B cell (primary cell): ENCODE measurements at regions not wholly inside any gene's neighbourhood (a gene's known extent, or its start where the extent isn't known, plus 50 kb on each side); places are given as distances from the start of the nearest gene placed in this dataset.

Experiments
- CTCF ChIP-seq: fragments of 200-600 bp; IDR thresholded peaks from one replicate; pipeline ENCODE4 v1.8.0; 2022; ENCODE audit warnings: antibody characterized with exemption, mild to moderate bottlenecking
- EZH2 ChIP-seq: IDR thresholded peaks from 2 replicates; pipeline ENCODE4 v1.6.1; 2012; ENCODE audit warnings: borderline replicate concordance, low read depth, mild to moderate bottlenecking, moderate library complexity, low read length; ENCODE audit not compliant: insufficient read depth, poor library complexity, severe bottlenecking

- TF ChIP-seq EZH2 (no peak), CTCF (no peak)
These were observed 258.1 kb upstream of the IRX3 start for GRCh38 chr16:54544553-54545180.
